Spleen (tissue), 11 donors: ENCODE measurements at regions not wholly inside any gene's neighbourhood (a gene's known extent, or its start where the extent isn't known, plus 50 kb on each side); places are given as distances from the start of the nearest gene placed in this dataset.

Experiments used
- DNase-seq: peaks from one replicate; pipeline ENCODE4 v3.0.0-alpha.2; 2020
- H3K27ac ChIP-seq, 8 donors: fragments of 200-600 bp; sonication (generic) in 7 of 8; 1 replicate in 4 of 8; 2 replicates in 4 of 8; pipeline versions ENCODE4 v1.5.0 to v1.8.0; 2016 to 2021; ENCODE audit warnings: inconsistent platforms in 4 of 8, mild to moderate bottlenecking in 4 of 8, moderate library complexity in 1 of 8
- H3K27me3 ChIP-seq, 7 donors: fragments of 200-600 bp; sonication (generic) in 6 of 7; replicated peaks in 1 of 7; 1 replicate in 4 of 7; 2 replicates in 3 of 7; pipeline versions ENCODE4 v1.5.0 to v1.8.0; 2016 to 2021; ENCODE audit warnings: inconsistent platforms in 3 of 7, mild to moderate bottlenecking in 1 of 7
- H3K36me3 ChIP-seq, 6 donors: fragments of 200-600 bp; sonication (generic) in 5 of 6; 1 replicate in 4 of 6; 2 replicates in 2 of 6; pipeline versions ENCODE4 v1.5.0 to v1.8.0; 2016 to 2021; ENCODE audit warnings: inconsistent platforms in 2 of 6
- H3K4me1 ChIP-seq, 6 donors: fragments of 200-600 bp; sonication (generic) in 5 of 6; 1 replicate in 3 of 6; 2 replicates in 3 of 6; pipeline versions ENCODE4 v1.5.0 to v1.8.0; 2016 to 2021; ENCODE audit warnings: inconsistent platforms in 3 of 6
- H3K4me3 ChIP-seq, 8 donors: fragments of 200-600 bp; sonication (generic) in 7 of 8; 1 replicate in 4 of 8; 2 replicates in 4 of 8; pipeline versions ENCODE4 v1.5.0 to v1.8.0; 2016 to 2021; ENCODE audit warnings: inconsistent platforms in 4 of 8, mild to moderate bottlenecking in 4 of 8, moderate library complexity in 2 of 8
- H3K9me3 ChIP-seq, 8 donors: fragments of 200-600 bp; sonication (generic) in 7 of 8; 1 replicate in 4 of 8; 2 replicates in 4 of 8; pipeline versions ENCODE4 v1.5.0 to v1.8.0; 2016 to 2021; ENCODE audit warnings: inconsistent platforms in 4 of 8
- POLR2A ChIP-seq, 3 donors: fragments of 450-650 bp; IDR thresholded peaks; one replicate each; pipeline ENCODE4 v1.5.1; 2017; ENCODE audit warnings: antibody characterized with exemption in 3 of 3, mild to moderate bottlenecking in 1 of 3
- POLR2AphosphoS5 ChIP-seq, 3 donors: sonication (generic); formaldehyde crosslinking; IDR thresholded peaks; one replicate each; pipeline ENCODE4 v1.5.1; 2017; ENCODE audit warnings: antibody characterized with exemption in 3 of 3
- WGBS, 5 donors: extraction: QIAGEN DNeasy Blood & Tissue Kit in 3 of 5; methylation state at CpG; one replicate each; pipeline versions ENCODE4 v1.1.5 to v1.1.7; 2013 to 2018; 5-methylcytosine and 5-hydroxymethylcytosine counted together
- intact Hi-C: fragments of 100-400 bp; cut with DNase I; formaldehyde crosslinking; loops from one replicate; pipeline ENCODE4 v1.15.0; 2023; ENCODE audit warnings: low total_unique reads
- TF ChIP-seq, protein P1 (sequence below), 11 experiments: fragments of 200-600 bp in 7 of 11; fragments of 450-650 bp in 4 of 11; sonication (generic) in 4 of 11; IDR thresholded peaks in 8 of 11; conservative IDR thresholded peaks in 3 of 11; 1 replicate in 7 of 11; 2 replicates in 4 of 11; pipeline versions ENCODE4 v1.4.0 to v1.8.0; 2016 to 2021; ENCODE audit warnings: antibody characterized with exemption in 11 of 11, inconsistent platforms in 4 of 11, mild to moderate bottlenecking in 1 of 11
- donor health status: healthy with polysubstance abuse.
- donor health status: DM: no; HTN: no; CAD: no; lungs with moderate emphysema.
- donor health status: DM: no; HTN: no; CAD: no.
- donor health status: Bipolar disorder and iron deficiency.
- donor health status: healthy.
- donor health status: DM: no; HTN: no; CAD: no.
- donor health status: DM: yes; HTN: yes; CAD: no.

DNA sequence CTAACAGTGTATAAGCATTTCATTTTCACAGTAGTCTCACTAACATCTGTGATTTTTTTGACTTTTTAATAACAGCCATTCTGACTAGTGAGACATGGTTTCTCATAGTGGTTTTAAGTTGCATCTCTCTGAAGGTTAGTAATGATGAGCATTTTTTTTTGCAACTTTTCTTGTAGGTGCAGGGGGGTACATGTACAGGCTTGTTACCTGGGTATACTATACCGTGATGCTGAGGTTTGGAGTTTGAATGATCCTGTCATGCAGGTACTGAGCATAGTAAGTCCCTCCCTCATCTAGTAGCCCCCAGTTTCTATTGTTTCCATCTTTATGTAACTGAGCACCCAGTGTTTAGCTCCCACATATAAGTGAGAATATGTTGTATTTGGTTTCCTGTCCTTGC, 444.6 kb upstream of the DAB2 start:
- WGBS, 5 donors, result 50 to 71% (median 67%) methylated on average over 1 of the region's 1 CpG
- H3K4me1 ChIP-seq, result no peaks in the 10 kb centered on the region
- H3K27ac ChIP-seq, result no peak overlapping the region
- no peaks in the 10 kb centered on the region for H3K27me3 ChIP-seq
- H3K36me3 ChIP-seq, result no peaks in the 10 kb centered on the region
- no peak for DNase-seq
- TF ChIP-seq, protein P1, sequence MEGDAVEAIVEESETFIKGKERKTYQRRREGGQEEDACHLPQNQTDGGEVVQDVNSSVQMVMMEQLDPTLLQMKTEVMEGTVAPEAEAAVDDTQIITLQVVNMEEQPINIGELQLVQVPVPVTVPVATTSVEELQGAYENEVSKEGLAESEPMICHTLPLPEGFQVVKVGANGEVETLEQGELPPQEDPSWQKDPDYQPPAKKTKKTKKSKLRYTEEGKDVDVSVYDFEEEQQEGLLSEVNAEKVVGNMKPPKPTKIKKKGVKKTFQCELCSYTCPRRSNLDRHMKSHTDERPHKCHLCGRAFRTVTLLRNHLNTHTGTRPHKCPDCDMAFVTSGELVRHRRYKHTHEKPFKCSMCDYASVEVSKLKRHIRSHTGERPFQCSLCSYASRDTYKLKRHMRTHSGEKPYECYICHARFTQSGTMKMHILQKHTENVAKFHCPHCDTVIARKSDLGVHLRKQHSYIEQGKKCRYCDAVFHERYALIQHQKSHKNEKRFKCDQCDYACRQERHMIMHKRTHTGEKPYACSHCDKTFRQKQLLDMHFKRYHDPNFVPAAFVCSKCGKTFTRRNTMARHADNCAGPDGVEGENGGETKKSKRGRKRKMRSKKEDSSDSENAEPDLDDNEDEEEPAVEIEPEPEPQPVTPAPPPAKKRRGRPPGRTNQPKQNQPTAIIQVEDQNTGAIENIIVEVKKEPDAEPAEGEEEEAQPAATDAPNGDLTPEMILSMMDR (IDR thresholded peaks at IDR 0.05 in 8 of 11, conservative IDR thresholded peaks at IDR 0.05 in 3 of 11), result no peak
- TF ChIP-seq POLR2A (IDR thresholded peaks at IDR 0.05) (no peak), POLR2AphosphoS5 (IDR thresholded peaks at IDR 0.05) (no peak)
- H3K4me3 ChIP-seq, result no peak overlapping the region
- H3K9me3 ChIP-seq, result peaks cover 0 to 23% (median 18%) of the 10 kb centered on the region in 8 donors
- intact Hi-C loops, result no loop called here

DNA sequence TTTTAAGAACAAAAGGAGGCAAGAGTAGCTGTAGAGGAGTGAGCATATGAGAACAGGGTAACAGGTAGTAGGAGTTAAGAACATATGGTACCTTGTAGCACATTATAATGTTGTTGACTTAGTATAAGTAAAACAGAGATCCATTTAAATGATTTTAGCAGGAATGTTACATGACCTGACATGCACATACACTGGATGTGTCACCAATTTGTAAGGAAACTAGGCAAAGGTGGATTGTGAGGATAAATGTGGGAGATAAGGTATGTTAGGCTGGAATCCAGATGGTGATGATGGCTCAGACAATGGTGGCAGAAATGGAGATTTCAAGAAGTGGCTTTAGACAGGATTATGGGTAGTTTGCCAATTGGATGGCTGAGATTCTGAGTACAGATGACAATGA, 443.1 kb upstream of the DAB2 start:
- peaks cover 0 to 23% (median 18%) of the 10 kb centered on the region in 8 donors for H3K9me3 ChIP-seq

DNA sequence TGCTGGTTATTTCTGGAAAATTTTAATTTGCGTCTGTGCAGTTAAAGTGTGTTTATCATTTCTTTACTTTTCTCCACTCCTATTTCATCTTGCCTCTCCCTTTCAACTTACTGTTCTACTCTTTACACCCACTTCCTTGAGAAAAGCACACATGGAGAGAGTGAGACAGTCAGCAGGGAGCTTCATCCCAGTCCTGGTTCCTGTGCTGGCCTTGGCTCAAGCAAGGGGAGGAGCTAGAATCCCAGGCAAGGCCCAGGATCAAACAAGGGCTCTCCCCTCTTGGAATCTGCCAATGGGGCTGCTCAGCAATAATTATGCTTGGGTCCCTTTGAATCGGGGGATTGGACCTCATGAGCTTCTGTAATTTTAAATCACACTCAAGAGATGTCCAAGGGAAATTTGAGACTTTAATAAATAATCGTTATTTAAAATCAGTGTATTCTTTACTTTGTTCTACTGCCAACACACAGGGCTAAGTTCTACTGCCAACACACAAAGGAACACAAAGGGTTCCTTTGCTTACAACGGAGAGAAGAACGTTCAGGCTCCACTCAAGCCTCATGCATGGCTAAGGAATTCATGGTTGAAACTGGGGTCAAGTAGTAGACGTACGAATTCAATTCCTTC, 439.3 kb upstream of the DAB2 start:
- Histone ChIP-seq H3K27me3 (no peaks in the 10 kb centered on the region), H3K4me3 (no peak overlapping the region), H3K27ac (no peak overlapping the region), H3K36me3 (no peaks in the 10 kb centered on the region), H3K4me1 (no peaks in the 10 kb centered on the region), H3K9me3 (peaks cover 0 to 2% (median 0%) of the 10 kb centered on the region in 8 donors)
- intact Hi-C loops, result no loop called here
- TF ChIP-seq POLR2AphosphoS5 (IDR thresholded peaks at IDR 0.05), result no peak
- TF ChIP-seq POLR2A (IDR thresholded peaks at IDR 0.05), result no peak
- TF ChIP-seq, protein P1 (IDR thresholded peaks at IDR 0.05 in 8 of 11, conservative IDR thresholded peaks at IDR 0.05 in 3 of 11), result no peak
- 79 to 90% (median 82%) methylated on average over 7 of the region's 7 CpGs for WGBS, 5 donors
- no peak for DNase-seq

More for the DNA sequence above, 443.1 kb upstream of the DAB2 start:
- no peak for DNase-seq
- Histone ChIP-seq H3K4me1 (no peaks in the 10 kb centered on the region), H3K36me3 (no peaks in the 10 kb centered on the region), H3K27ac (no peak overlapping the region), H3K4me3 (no peak overlapping the region), H3K27me3 (no peaks in the 10 kb centered on the region)
- TF ChIP-seq, protein P1 (IDR thresholded peaks at IDR 0.05 in 8 of 11, conservative IDR thresholded peaks at IDR 0.05 in 3 of 11), result no peak
- TF ChIP-seq POLR2A (IDR thresholded peaks at IDR 0.05), result no peak
- TF ChIP-seq POLR2AphosphoS5 (IDR thresholded peaks at IDR 0.05), result no peak
- intact Hi-C loops, result no loop called here

DNA sequence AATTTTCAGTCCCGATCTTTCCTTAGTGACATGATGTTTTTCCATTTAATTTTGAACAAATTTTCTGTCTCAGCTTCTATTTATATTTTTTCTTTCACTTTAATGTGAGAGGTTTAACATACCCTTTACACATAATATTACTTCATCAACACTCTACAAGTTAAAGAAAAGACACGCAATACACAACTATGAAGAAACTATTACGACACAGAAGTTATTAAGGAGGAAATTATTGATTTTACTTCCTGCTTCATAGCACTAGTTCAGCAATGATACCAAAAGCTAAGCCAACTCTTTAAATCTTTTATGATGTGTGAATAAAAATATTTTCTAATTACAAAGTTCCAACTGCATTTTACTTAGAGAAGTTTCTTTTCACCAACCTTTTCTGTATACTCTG, 432.3 kb upstream of the DAB2 start:
- TF ChIP-seq POLR2AphosphoS5 (IDR thresholded peaks at IDR 0.05), result no peak
- TF ChIP-seq POLR2A (IDR thresholded peaks at IDR 0.05), result no peak
- TF ChIP-seq, protein P1 (IDR thresholded peaks at IDR 0.05 in 8 of 11, conservative IDR thresholded peaks at IDR 0.05 in 3 of 11), result no peak
- Histone ChIP-seq H3K27ac (no peak overlapping the region), H3K9me3 (no peaks in the 10 kb centered on the region), H3K4me3 (no peak overlapping the region), H3K36me3 (no peaks in the 10 kb centered on the region), H3K4me1 (no peaks in the 10 kb centered on the region), H3K27me3 (no peaks in the 10 kb centered on the region)
- DNase-seq, result no peak
- intact Hi-C loops, result no loop called here
- 60 to 90% (median 77%) methylated on average over 3 of the region's 3 CpGs for WGBS, 5 donors
